Activated naive CD4-positive, alpha-beta T cell treated with anti-CD3 and anti-CD28 coated beads, Interleukin-2, amount 10 ng/mL, durations not matched to agents 7 days and 5 days (primary cell): ENCODE measurements at regions not wholly inside any gene's neighbourhood (a gene's known extent, or its start where the extent isn't known, plus 50 kb on each side); places are given as distances from the start of the nearest gene placed in this dataset.

Experiments used
- CTCF ChIA-PET: fragments of 350-600 bp; sonication (Branson Sonifier 250); formaldehyde crosslinking; loops from one replicate; lab custom pipeline; 2021; ENCODE audit warnings: antibody characterized with exemption; lab: Charles Lee
- DNase-seq: peaks from one replicate; pipeline ENCODE4 v3.0.0-alpha.2; 2020
- H3K27ac Mint-ChIP-seq: one replicate; pipeline ENCODE4 v1.8.0; 2021; ENCODE audit warnings: mild to moderate bottlenecking, moderate library complexity, mixed read lengths
- H3K27me3 Mint-ChIP-seq: one replicate; pipeline ENCODE4 v1.8.0; 2021; ENCODE audit warnings: mild to moderate bottlenecking, mixed read lengths
- H3K36me3 Mint-ChIP-seq: one replicate; pipeline ENCODE4 v1.8.0; 2021; ENCODE audit warnings: mixed read lengths
- H3K4me1 Mint-ChIP-seq: one replicate; pipeline ENCODE4 v1.8.0; 2021; ENCODE audit warnings: mixed read lengths
- H3K4me3 Mint-ChIP-seq: one replicate; pipeline ENCODE4 v1.8.0; 2021; ENCODE audit warnings: mild to moderate bottlenecking, moderate library complexity, mixed read lengths
- H3K9me3 Mint-ChIP-seq: one replicate; pipeline ENCODE4 v1.8.0; 2021; ENCODE audit warnings: mixed read lengths

- CTCF ChIA-PET: no interaction called here
- Mint-ChIP-seq H3K9me3 (no peaks in the 10 kb centered on the region), H3K27ac (no peak overlapping the region), H3K36me3 (no peaks in the 10 kb centered on the region), H3K4me1 (no peaks in the 10 kb centered on the region), H3K27me3 (no peaks in the 10 kb centered on the region), H3K4me3 (no peak overlapping the region)
- no peak for DNase-seq
Observed at GRCh38 chr1:208841436-208841835, 597.3 kb upstream of the PLXNA2 start.

GRCh38 chr1:208842451-208842850, 598.3 kb upstream of the PLXNA2 start:
- Mint-ChIP-seq H3K36me3 (no peaks in the 10 kb centered on the region), H3K27me3 (no peaks in the 10 kb centered on the region), H3K9me3 (no peaks in the 10 kb centered on the region), H3K4me1 (no peaks in the 10 kb centered on the region), H3K4me3 (no peak overlapping the region), H3K27ac (no peak overlapping the region)
- DNase-seq: no peak
- CTCF ChIA-PET: no interaction called here

GRCh38 chr1:208844158-208844557, 600.0 kb upstream of the PLXNA2 start:
- Mint-ChIP-seq H3K4me1 (no peaks in the 10 kb centered on the region), H3K9me3 (no peaks in the 10 kb centered on the region), H3K27ac (no peak overlapping the region), H3K4me3 (no peak overlapping the region), H3K36me3 (no peaks in the 10 kb centered on the region), H3K27me3 (no peaks in the 10 kb centered on the region)
- CTCF ChIA-PET: no interaction called here
- DNase-seq: no peak

- no peaks in the 10 kb centered on the region for H3K4me1 Mint-ChIP-seq
- H3K9me3 Mint-ChIP-seq: no peaks in the 10 kb centered on the region
- CTCF ChIA-PET: no interaction called here
- no peak overlapping the region for H3K27ac Mint-ChIP-seq
- H3K27me3 Mint-ChIP-seq: no peaks in the 10 kb centered on the region
- no peaks in the 10 kb centered on the region for H3K36me3 Mint-ChIP-seq
- no peak overlapping the region for H3K4me3 Mint-ChIP-seq
- no peak for DNase-seq
Observed at GRCh38 chr1:208848854-208849253, 604.7 kb upstream of the PLXNA2 start.

GRCh38 chr1:208850442-208850841, 606.3 kb upstream of the PLXNA2 start:
- H3K4me1 Mint-ChIP-seq: no peaks in the 10 kb centered on the region
- CTCF ChIA-PET: no interaction called here
- no peaks in the 10 kb centered on the region for H3K27me3 Mint-ChIP-seq
- H3K36me3 Mint-ChIP-seq: no peaks in the 10 kb centered on the region
- no peaks in the 10 kb centered on the region for H3K9me3 Mint-ChIP-seq
- no peak for DNase-seq
- no peak overlapping the region for H3K27ac Mint-ChIP-seq
- H3K4me3 Mint-ChIP-seq: no peak overlapping the region

- Mint-ChIP-seq H3K4me1 (no peaks in the 10 kb centered on the region), H3K36me3 (no peaks in the 10 kb centered on the region), H3K9me3 (no peaks in the 10 kb centered on the region), H3K27ac (no peak overlapping the region), H3K27me3 (no peaks in the 10 kb centered on the region), H3K4me3 (no peak overlapping the region)
- CTCF ChIA-PET: no interaction called here
- no peak for DNase-seq
Observed at GRCh38 chr1:208851366-208851765, 607.2 kb upstream of the PLXNA2 start.

GRCh38 chr1:208852911-208853310, 608.7 kb upstream of the PLXNA2 start:
- Mint-ChIP-seq H3K27me3 (no peaks in the 10 kb centered on the region), H3K4me3 (no peak overlapping the region), H3K36me3 (no peaks in the 10 kb centered on the region), H3K4me1 (no peaks in the 10 kb centered on the region), H3K9me3 (no peaks in the 10 kb centered on the region), H3K27ac (no peak overlapping the region)
- no peak for DNase-seq
- CTCF ChIA-PET: no interaction called here

- H3K9me3 Mint-ChIP-seq: no peaks in the 10 kb centered on the region
- CTCF ChIA-PET: no interaction called here
- H3K4me1 Mint-ChIP-seq: no peaks in the 10 kb centered on the region
- no peaks in the 10 kb centered on the region for H3K36me3 Mint-ChIP-seq
- no peak overlapping the region for H3K27ac Mint-ChIP-seq
- H3K4me3 Mint-ChIP-seq: no peak overlapping the region
- H3K27me3 Mint-ChIP-seq: no peaks in the 10 kb centered on the region
- DNase-seq: no peak
Observed at GRCh38 chr1:208855403-208855802, 611.2 kb upstream of the PLXNA2 start.

GRCh38 chr1:208857465-208857864, 613.3 kb upstream of the PLXNA2 start:
- Mint-ChIP-seq H3K4me1 (no peaks in the 10 kb centered on the region), H3K36me3 (no peaks in the 10 kb centered on the region), H3K27me3 (no peaks in the 10 kb centered on the region), H3K27ac (no peak overlapping the region), H3K9me3 (no peaks in the 10 kb centered on the region), H3K4me3 (no peak overlapping the region)
- DNase-seq: no peak
- CTCF ChIA-PET: no interaction called here

GRCh38 chr1:208858738-208859137, 614.6 kb upstream of the PLXNA2 start:
- H3K4me3 Mint-ChIP-seq: no peak overlapping the region
- H3K27me3 Mint-ChIP-seq: no peaks in the 10 kb centered on the region
- CTCF ChIA-PET: interaction anchor here (0.7 kb wide), 1 partner anchor 1267 kb away, joined by 3 read pairs; no protein-coding TSS in a partner anchor

GRCh38 chr1:208864366-208864965, 620.3 kb upstream of the PLXNA2 start:
- H3K9me3 Mint-ChIP-seq: no peaks in the 10 kb centered on the region
- no peak for DNase-seq
- no peak overlapping the region for H3K4me3 Mint-ChIP-seq
- CTCF ChIA-PET: no interaction called here
- no peak overlapping the region for H3K27ac Mint-ChIP-seq
- H3K27me3 Mint-ChIP-seq: no peaks in the 10 kb centered on the region
- no peaks in the 10 kb centered on the region for H3K36me3 Mint-ChIP-seq
- H3K4me1 Mint-ChIP-seq: no peaks in the 10 kb centered on the region

More at GRCh38 chr1:208858738-208859137, 614.6 kb upstream of the PLXNA2 start:
- Mint-ChIP-seq H3K4me1 (no peaks in the 10 kb centered on the region), H3K27ac (no peak overlapping the region), H3K9me3 (no peaks in the 10 kb centered on the region), H3K36me3 (no peaks in the 10 kb centered on the region)
- no peak for DNase-seq

- Mint-ChIP-seq H3K27ac (no peak overlapping the region), H3K4me3 (no peak overlapping the region), H3K9me3 (no peaks in the 10 kb centered on the region), H3K36me3 (no peaks in the 10 kb centered on the region), H3K4me1 (no peaks in the 10 kb centered on the region), H3K27me3 (no peaks in the 10 kb centered on the region)
- DNase-seq: no peak
- CTCF ChIA-PET: no interaction called here
Observed at GRCh38 chr1:208866386-208866955, 622.3 kb upstream of the PLXNA2 start.

- CTCF ChIA-PET: no interaction called here
- DNase-seq: no peak
Observed at GRCh38 chr1:208868554-208868953, 624.4 kb upstream of the PLXNA2 start.

GRCh38 chr1:208874915-208875314, 630.7 kb upstream of the PLXNA2 start:
- Mint-ChIP-seq H3K27ac (no peak overlapping the region), H3K36me3 (no peaks in the 10 kb centered on the region), H3K9me3 (no peaks in the 10 kb centered on the region), H3K27me3 (no peaks in the 10 kb centered on the region), H3K4me3 (no peak overlapping the region), H3K4me1 (no peaks in the 10 kb centered on the region)
- no peak for DNase-seq
- CTCF ChIA-PET: no interaction called here

More at GRCh38 chr1:208868554-208868953, 624.4 kb upstream of the PLXNA2 start:
- Mint-ChIP-seq H3K27ac (no peak overlapping the region), H3K4me1 (no peaks in the 10 kb centered on the region), H3K9me3 (no peaks in the 10 kb centered on the region), H3K36me3 (no peaks in the 10 kb centered on the region), H3K4me3 (no peak overlapping the region), H3K27me3 (no peaks in the 10 kb centered on the region)

GRCh38 chr1:208879022-208879421, 634.8 kb upstream of the PLXNA2 start:
- Mint-ChIP-seq H3K4me3 (no peak overlapping the region), H3K4me1 (no peaks in the 10 kb centered on the region), H3K9me3 (no peaks in the 10 kb centered on the region), H3K27ac (no peak overlapping the region), H3K36me3 (no peaks in the 10 kb centered on the region), H3K27me3 (no peaks in the 10 kb centered on the region)
- CTCF ChIA-PET: no interaction called here
- no peak for DNase-seq
